Immature natural killer cell (primary cell): ENCODE measurements at regions not wholly inside any gene's neighbourhood (a gene's known extent, or its start where the extent isn't known, plus 50 kb on each side); places are given as distances from the start of the nearest gene placed in this dataset.
"Not testable (repeated sequence)": the region's sequence is repeated elsewhere in the genome, so short reads cannot be mapped to it uniquely, and the experiment has no call there.

Experiments
- DNase-seq, 3 donors: peaks; one replicate each; pipeline ENCODE4 v3.0.0; 2022; ENCODE audit warnings: mixed read lengths in 1 of 3
- H3K27ac Mint-ChIP-seq, 6 donors: one replicate each; pipeline ENCODE4 v1.8.0; 2020; ENCODE audit warnings: mixed read lengths in 6 of 6, mild to moderate bottlenecking in 5 of 6, inconsistent platforms in 4 of 6, moderate library complexity in 3 of 6
- H3K27me3 Mint-ChIP-seq, 3 donors: one replicate each; pipeline ENCODE4 v1.8.0; 2020 to 2021; ENCODE audit warnings: low read depth in 3 of 3, mild to moderate bottlenecking in 3 of 3, mixed read lengths in 3 of 3, moderate library complexity in 3 of 3, inconsistent platforms in 1 of 3
- H3K36me3 Mint-ChIP-seq, 3 donors: one replicate each; pipeline ENCODE4 v1.8.0; 2020; ENCODE audit warnings: mixed read lengths in 3 of 3, inconsistent platforms in 2 of 3, mild to moderate bottlenecking in 2 of 3
- H3K4me1 Mint-ChIP-seq, 2 donors: one replicate each; pipeline ENCODE4 v1.8.0; 2020; ENCODE audit warnings: inconsistent platforms in 2 of 2, mild to moderate bottlenecking in 2 of 2, mixed read lengths in 2 of 2, moderate library complexity in 1 of 2
- H3K4me3 Mint-ChIP-seq, 5 donors: one replicate each; pipeline ENCODE4 v1.8.0; 2020; ENCODE audit warnings: mild to moderate bottlenecking in 5 of 5, mixed read lengths in 5 of 5, inconsistent platforms in 3 of 5, moderate library complexity in 3 of 5
- H3K9me3 Mint-ChIP-seq, 6 donors: one replicate each; pipeline ENCODE4 v1.8.0; 2020; ENCODE audit warnings: mild to moderate bottlenecking in 6 of 6, mixed read lengths in 6 of 6, inconsistent platforms in 4 of 6, moderate library complexity in 3 of 6

DNA sequence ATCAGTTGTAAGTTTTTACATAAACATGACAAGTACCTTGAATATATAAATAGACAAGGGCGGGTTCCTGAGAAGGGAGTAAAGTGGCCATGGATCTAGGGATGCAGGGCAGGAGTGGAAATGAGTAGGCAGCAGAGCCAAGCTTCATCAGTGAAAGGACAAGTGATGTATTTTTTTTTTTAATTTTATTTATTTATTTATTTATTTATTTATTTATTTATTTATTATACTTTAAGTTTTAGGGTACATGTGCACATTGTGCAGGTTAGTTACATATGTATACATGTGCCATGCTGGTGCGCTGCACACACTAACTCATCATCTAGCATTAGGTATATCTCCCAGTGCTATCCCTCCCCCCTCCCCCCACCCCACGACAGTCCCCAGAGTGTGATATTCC is 428.3 kb downstream of the CCSER2 start:
- H3K27ac Mint-ChIP-seq, H3K36me3 Mint-ChIP-seq: not testable (repeated sequence)

DNA sequence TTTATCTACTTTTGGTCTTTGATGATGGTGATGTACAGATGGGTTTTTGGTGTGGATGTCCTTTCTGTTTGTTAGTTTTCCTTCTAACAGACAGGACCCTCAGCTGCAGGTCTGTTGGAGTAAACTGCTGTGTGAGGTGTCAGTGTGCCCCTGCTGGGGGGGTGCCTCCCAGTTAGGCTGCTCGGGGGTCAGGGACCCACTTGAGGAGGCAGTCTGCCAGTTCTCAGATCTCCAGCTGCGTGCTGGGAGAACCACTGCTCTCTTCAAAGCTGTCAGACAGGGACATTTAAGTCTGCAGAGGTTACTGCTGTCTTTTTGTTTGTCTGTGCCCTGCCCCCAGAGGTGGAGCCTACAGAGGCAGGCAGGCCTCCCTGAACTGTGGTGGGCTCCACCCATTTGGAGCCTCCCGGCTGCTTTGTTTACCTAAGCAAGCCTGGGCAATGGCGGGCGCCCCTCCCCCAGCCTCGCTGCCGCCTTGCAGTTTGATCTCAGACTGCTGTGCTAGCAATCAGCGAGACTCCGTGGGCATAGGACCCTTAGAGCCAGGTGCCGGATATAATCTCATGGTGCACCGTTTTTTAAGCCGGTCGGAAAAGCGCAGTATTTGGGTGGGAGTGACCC is 433.7 kb downstream of the CCSER2 start:
- H3K9me3 Mint-ChIP-seq, H3K4me1 Mint-ChIP-seq, H3K27me3 Mint-ChIP-seq, H3K27ac Mint-ChIP-seq, H3K4me3 Mint-ChIP-seq, H3K36me3 Mint-ChIP-seq, DNase-seq: not testable (repeated sequence)

More for the DNA sequence above, 428.3 kb downstream of the CCSER2 start:
- H3K4me3 Mint-ChIP-seq, H3K4me1 Mint-ChIP-seq, DNase-seq, H3K27me3 Mint-ChIP-seq, H3K9me3 Mint-ChIP-seq: not testable (repeated sequence)

- no peaks in the 10 kb centered on the region for H3K36me3 Mint-ChIP-seq
- no peak overlapping the region for H3K27ac Mint-ChIP-seq
- no peak for DNase-seq
- no peaks in the 10 kb centered on the region for H3K4me1 Mint-ChIP-seq
- H3K4me3 Mint-ChIP-seq: no peak overlapping the region
- H3K27me3 Mint-ChIP-seq: peaks cover 0 to 2% (median 0%) of the 10 kb centered on the region in 3 donors
- H3K9me3 Mint-ChIP-seq: peaks cover 0 to 4% (median 0%) of the 10 kb centered on the region in 6 donors
These were observed 434.5 kb downstream of the CCSER2 start for GRCh38 chr10:84762754-84763394.

DNA sequence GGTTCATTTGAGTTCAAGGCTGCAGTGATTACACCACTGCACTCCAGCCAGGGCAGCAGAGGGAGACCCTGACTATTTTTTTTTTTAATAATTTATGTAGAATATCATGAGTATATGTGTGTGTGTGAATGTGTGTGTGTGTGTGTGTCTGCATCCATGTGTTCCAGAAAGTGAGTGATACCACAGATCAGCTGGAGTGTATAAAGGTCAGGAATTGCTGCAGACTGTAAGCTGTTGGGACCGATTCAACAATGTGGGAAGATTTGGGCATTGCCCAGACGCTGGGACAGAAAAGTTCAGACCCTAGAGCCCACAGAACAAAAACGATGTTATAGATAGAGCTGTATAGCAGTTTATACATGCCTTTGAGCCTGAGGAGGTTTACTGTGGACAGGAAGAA is 435.6 kb downstream of the CCSER2 start:
- no peak for DNase-seq
- peaks cover 0 to 4% (median 0%) of the 10 kb centered on the region in 6 donors for H3K9me3 Mint-ChIP-seq

GRCh38 chr10:84765086-84765485 is 436.7 kb downstream of the CCSER2 start:
- Mint-ChIP-seq H3K4me1 (no peaks in the 10 kb centered on the region), H3K27ac (no peak overlapping the region), H3K4me3 (no peak overlapping the region), H3K9me3 (peaks cover 0 to 4% (median 0%) of the 10 kb centered on the region in 6 donors), H3K36me3 (no peaks in the 10 kb centered on the region), H3K27me3 (peaks cover 0 to 2% (median 0%) of the 10 kb centered on the region in 3 donors)
- no peak for DNase-seq

More for the DNA sequence above, 435.6 kb downstream of the CCSER2 start:
- Mint-ChIP-seq H3K4me3 (no peak overlapping the region), H3K27ac (no peak overlapping the region), H3K36me3 (no peaks in the 10 kb centered on the region), H3K27me3 (peaks cover 0 to 2% (median 0%) of the 10 kb centered on the region in 3 donors), H3K4me1 (no peaks in the 10 kb centered on the region)

GRCh38 chr10:84765656-84766055 is 437.3 kb downstream of the CCSER2 start:
- H3K4me1 Mint-ChIP-seq: no peaks in the 10 kb centered on the region
- DNase-seq: no peak
- H3K4me3 Mint-ChIP-seq: no peak overlapping the region

GRCh38 chr10:84766923-84767322 is 438.5 kb downstream of the CCSER2 start:
- H3K27me3 Mint-ChIP-seq: peaks cover 0 to 2% (median 1%) of the 10 kb centered on the region in 3 donors
- no peaks in the 10 kb centered on the region for H3K36me3 Mint-ChIP-seq
- H3K4me3 Mint-ChIP-seq: no peak overlapping the region
- H3K27ac Mint-ChIP-seq: no peak overlapping the region
- peaks cover 0 to 10% (median 0%) of the 10 kb centered on the region in 6 donors for H3K9me3 Mint-ChIP-seq
- no peaks in the 10 kb centered on the region for H3K4me1 Mint-ChIP-seq
- no peak for DNase-seq

More at GRCh38 chr10:84765656-84766055, 437.3 kb downstream of the CCSER2 start:
- no peaks in the 10 kb centered on the region for H3K36me3 Mint-ChIP-seq
- peaks cover 0 to 2% (median 0%) of the 10 kb centered on the region in 3 donors for H3K27me3 Mint-ChIP-seq
- H3K27ac Mint-ChIP-seq: no peak overlapping the region
- peaks cover 0 to 4% (median 0%) of the 10 kb centered on the region in 6 donors for H3K9me3 Mint-ChIP-seq

DNA sequence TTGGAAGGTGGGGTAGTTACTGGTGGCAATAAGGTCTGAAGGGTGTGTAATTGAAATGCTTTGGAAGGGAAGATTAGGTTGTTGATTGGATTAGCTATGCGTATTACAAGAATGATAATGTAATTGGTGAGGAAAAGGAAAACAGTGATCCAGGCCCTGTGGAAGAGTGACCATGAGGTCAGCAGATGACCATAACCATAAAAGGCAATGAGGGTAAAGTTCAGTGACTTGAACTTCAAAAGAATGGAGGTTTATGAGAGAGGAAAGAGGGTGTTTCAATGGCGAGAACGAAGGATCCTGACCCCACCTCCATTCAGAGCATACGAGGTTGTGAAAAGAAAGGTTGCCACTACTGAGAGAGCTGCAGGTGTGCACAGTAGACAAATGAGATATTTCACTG is 439.7 kb downstream of the CCSER2 start:
- H3K4me3 Mint-ChIP-seq: no peak overlapping the region
- DNase-seq: no peak
- no peaks in the 10 kb centered on the region for H3K4me1 Mint-ChIP-seq
- peaks cover 0 to 2% (median 1%) of the 10 kb centered on the region in 3 donors for H3K27me3 Mint-ChIP-seq
- peaks cover 0 to 10% (median 0%) of the 10 kb centered on the region in 6 donors for H3K9me3 Mint-ChIP-seq
- H3K27ac Mint-ChIP-seq: no peak overlapping the region
- no peaks in the 10 kb centered on the region for H3K36me3 Mint-ChIP-seq

DNA sequence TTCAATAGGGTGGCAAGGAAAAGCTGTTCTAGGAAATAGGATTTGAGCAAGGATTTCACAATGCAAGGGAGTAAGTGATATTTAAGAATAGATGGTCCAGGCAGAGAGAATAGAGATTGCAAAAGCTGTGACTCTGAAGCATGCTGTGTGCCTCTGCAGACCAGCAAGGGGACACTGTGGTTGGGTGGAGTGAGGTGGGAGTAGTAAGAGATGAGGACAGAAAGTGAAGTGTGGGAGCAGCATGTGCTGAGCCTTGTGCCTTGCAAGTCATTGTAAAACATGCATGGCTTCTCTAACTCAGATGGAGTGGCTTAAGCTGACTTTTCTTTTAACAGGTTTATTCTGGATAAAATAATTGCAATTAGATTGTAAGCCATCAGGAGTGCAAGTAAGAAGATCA is 442.4 kb downstream of the CCSER2 start:
- Mint-ChIP-seq H3K4me3 (no peak overlapping the region), H3K27ac (no peak overlapping the region), H3K27me3 (peaks cover 0 to 3% (median 0%) of the 10 kb centered on the region in 3 donors), H3K9me3 (peaks cover 0 to 6% (median 0%) of the 10 kb centered on the region in 6 donors), H3K4me1 (no peaks in the 10 kb centered on the region), H3K36me3 (no peaks in the 10 kb centered on the region)
- no peak for DNase-seq

- DNase-seq: no peak
- Mint-ChIP-seq H3K36me3 (no peaks in the 10 kb centered on the region), H3K27ac (no peak overlapping the region), H3K9me3 (peaks cover 0 to 5% (median 0%) of the 10 kb centered on the region in 6 donors), H3K4me3 (no peak overlapping the region), H3K27me3 (peaks cover 0 to 7% (median 4%) of the 10 kb centered on the region in 3 donors), H3K4me1 (no peaks in the 10 kb centered on the region)
These were observed 455.0 kb downstream of the CCSER2 start for GRCh38 chr10:84783386-84783785.

DNA sequence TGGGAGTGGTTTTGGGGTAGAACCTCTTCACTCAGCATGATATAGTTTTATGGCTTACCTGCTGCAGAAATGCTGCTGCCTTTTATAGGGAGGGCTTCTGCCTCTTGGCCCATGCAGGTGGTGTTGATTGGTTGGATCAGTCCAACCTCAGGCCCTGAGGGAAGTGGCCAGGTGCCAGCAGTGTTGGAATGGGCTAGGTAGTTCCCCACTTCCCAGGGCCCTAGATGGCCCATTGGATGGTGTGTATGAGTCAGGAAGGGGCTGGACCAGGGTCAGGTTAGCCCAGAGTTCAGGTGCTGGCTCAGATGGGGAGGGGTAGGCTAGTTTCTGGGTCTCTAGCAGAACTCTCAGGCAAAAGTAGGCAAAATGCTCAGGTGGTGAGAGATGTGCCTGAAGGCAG is 455.5 kb downstream of the CCSER2 start:
- H3K4me3 Mint-ChIP-seq: no peak overlapping the region
- DNase-seq: no peak
- no peak overlapping the region for H3K27ac Mint-ChIP-seq
- peaks cover 0 to 7% (median 4%) of the 10 kb centered on the region in 3 donors for H3K27me3 Mint-ChIP-seq
- peaks cover 0 to 5% (median 0%) of the 10 kb centered on the region in 6 donors for H3K9me3 Mint-ChIP-seq
- H3K4me1 Mint-ChIP-seq: no peaks in the 10 kb centered on the region
- no peaks in the 10 kb centered on the region for H3K36me3 Mint-ChIP-seq

- no peak for DNase-seq
- Mint-ChIP-seq H3K27ac (no peak overlapping the region), H3K4me1 (no peaks in the 10 kb centered on the region), H3K36me3 (no peaks in the 10 kb centered on the region), H3K4me3 (no peak overlapping the region), H3K9me3 (peaks cover 0 to 5% (median 0%) of the 10 kb centered on the region in 6 donors), H3K27me3 (peaks cover 0 to 7% (median 4%) of the 10 kb centered on the region in 3 donors)
These were observed 456.4 kb downstream of the CCSER2 start for GRCh38 chr10:84784749-84785148.

- DNase-seq: no peak
- H3K36me3 Mint-ChIP-seq: no peaks in the 10 kb centered on the region
- H3K27me3 Mint-ChIP-seq: peaks cover 0 to 2% (median 0%) of the 10 kb centered on the region in 3 donors
- no peak overlapping the region for H3K27ac Mint-ChIP-seq
- H3K4me3 Mint-ChIP-seq: no peak overlapping the region
- H3K4me1 Mint-ChIP-seq: no peaks in the 10 kb centered on the region
- peaks cover 0 to 2% (median 0%) of the 10 kb centered on the region in 6 donors for H3K9me3 Mint-ChIP-seq
These were observed 460.6 kb downstream of the CCSER2 start for GRCh38 chr10:84789026-84789425.

DNA sequence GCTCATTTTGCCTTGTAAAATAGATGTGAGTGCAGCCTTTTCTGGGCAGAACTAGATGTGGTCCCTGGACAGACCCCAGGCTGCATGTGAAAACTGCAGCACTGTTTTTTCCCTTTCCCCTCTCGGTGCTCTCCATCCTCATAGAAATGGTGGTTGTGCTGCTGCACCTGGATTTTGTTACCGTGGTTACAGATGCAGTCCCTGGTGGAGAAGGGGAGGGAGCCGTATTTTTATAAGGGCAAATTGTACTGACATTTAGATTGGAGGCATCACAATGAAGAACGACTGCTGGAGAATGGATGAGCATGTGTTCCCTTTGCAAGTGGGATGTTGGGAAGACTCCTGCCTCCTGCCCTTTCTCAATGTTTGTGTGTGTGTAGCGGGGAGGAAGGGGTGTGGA is 469.9 kb downstream of the CCSER2 start:
- peaks cover 0 to 6% (median 0%) of the 10 kb centered on the region in 6 donors for H3K9me3 Mint-ChIP-seq
- H3K27me3 Mint-ChIP-seq: peaks cover 0 to 1% (median 0%) of the 10 kb centered on the region in 3 donors
- no peak overlapping the region for H3K4me3 Mint-ChIP-seq
- DNase-seq: no peak
- no peaks in the 10 kb centered on the region for H3K36me3 Mint-ChIP-seq
- H3K27ac Mint-ChIP-seq: no peak overlapping the region
- no peaks in the 10 kb centered on the region for H3K4me1 Mint-ChIP-seq
